Activated effector memory CD4-positive, alpha-beta T cell treated with Interleukin-2 at 50 U/mL for 16 hours (primary cell): ENCODE measurements at regions not wholly inside any gene's neighbourhood (a gene's known extent, or its start where the extent isn't known, plus 50 kb on each side); places are given as distances from the start of the nearest gene placed in this dataset.

Experiments
- DNase-seq: peaks from one replicate; pipeline ENCODE4 v3.0.0-alpha.2; 2020

GRCh38 chr9:88934876-88935535 lies 56.3 kb upstream of the S1PR3 start:
- DNase-seq = no peak

DNA sequence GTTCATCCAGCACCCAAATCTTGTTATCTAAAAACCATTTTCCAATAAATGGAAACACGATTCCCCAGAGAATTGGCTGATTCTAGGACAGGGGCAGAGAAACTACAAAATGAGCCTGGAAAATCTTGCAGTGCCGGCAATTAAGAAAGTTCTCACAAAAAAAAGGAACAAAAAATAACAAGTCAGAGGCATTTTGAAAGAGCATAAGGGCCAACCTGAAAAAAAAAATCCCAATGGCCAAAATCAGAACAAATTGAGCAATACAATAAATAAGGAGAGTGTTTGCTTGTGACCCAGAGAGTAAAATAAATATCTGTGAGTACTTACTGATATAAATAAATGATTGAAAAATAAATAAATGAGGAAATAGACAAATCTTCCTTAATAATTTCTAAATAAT lies 55.1 kb upstream of the S1PR3 start:
- DNase-seq = no peak

DNA sequence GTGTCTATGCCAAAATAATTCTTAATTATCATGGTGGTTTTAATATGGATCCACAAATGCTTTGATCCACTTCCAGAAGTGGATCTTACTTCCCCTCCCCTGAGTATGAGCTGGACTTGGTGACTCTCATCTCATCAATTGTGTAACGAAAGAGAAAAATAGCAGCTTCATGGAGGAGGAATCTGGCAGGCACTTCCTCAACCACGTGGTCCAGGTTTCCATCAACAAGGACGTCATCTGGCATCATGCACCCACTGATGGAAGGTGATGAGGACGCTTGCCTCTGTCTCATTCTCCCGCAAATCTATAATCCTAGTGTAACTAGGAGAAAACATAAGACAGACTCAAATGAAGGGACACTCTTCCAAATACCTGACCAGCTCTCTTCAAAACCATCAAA lies 54.6 kb upstream of the S1PR3 start:
- DNase-seq = no peak

GRCh38 chr9:88937248-88937647 lies 54.0 kb upstream of the S1PR3 start:
- no peak for DNase-seq

DNA sequence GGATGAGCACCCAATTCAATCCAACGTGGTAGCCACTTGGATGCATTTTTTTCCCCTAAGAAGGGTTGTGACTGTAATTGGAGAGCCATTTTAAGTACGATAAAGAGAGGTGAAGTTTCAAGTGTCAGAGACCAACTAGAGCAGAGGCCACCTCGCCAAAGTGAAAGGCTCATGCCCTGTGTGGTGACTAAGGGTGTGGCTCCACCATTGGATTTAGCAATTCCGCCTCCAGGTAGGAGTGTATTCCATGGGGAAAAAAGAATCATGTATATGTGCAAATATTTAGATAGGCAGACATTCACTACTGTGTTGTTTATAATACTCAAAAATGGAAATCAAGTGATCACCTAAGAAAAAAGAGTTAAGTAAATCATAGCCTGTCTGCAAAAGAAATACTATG lies 53.1 kb upstream of the S1PR3 start:
- no peak for DNase-seq
